ENCODE measurements at regions not wholly inside any gene's neighbourhood (a gene's known extent, or its start where the extent isn't known, plus 50 kb on each side); places are given as distances from the start of the nearest gene placed in this dataset.

DNA sequence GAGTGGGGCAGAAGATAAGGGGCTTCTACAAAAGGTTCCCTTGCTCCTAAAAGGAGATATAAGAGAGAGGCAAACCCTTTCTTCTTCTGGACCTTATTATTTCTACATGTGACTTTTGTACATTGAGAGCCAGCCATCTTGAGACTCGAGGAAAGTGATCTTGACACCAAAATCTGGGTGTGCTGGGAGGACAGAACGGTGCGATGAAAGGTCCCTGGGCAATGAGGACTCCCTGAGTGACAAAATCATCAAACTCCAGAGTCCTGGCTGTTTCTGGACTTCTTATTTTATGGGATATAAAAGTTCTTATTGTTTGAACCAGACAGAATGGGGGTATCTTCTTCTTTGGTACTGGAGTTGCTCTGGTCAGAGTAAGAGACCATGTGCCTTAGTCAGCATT lies 411.0 kb downstream of the ZNF536 start:
- DNase-seq (ENCODE audit: low read depth), result no peak

GRCh38 chr19:30781519-30781918 lies 409.3 kb downstream of the ZNF536 start:
- no peak for DNase-seq (ENCODE audit: low read depth)

GRCh38 chr19:30781047-30781446 lies 408.9 kb downstream of the ZNF536 start:
- DNase-seq (ENCODE audit: low read depth), result no peak

DNA sequence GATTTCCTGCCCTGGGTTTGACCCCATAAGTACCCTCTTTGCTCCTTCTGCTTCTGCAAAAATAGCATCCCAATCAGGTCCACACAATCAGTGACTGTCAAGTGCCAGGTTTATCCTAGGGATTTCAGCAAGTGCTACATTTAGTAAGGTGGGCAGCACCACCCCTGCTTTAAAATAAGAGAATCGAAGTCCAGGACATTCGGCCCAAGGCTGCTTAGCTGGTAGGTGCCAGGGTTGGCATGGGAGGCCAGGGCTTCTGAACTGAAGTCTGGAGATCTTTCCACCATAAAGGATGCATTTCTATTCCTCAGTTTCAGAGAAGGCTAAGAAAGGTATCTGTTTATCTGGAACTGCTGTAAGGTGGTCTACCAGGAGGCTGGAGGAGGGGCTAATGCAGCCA lies 408.3 kb downstream of the ZNF536 start:
- no peak for DNase-seq (ENCODE audit: low read depth)

- no peak for DNase-seq (ENCODE audit: low read depth)
These were observed 407.8 kb downstream of the ZNF536 start for GRCh38 chr19:30780032-30780431.

GRCh38 chr19:30778961-30779715 lies 407.0 kb downstream of the ZNF536 start:
- no peak for DNase-seq (ENCODE audit: low read depth)

DNA sequence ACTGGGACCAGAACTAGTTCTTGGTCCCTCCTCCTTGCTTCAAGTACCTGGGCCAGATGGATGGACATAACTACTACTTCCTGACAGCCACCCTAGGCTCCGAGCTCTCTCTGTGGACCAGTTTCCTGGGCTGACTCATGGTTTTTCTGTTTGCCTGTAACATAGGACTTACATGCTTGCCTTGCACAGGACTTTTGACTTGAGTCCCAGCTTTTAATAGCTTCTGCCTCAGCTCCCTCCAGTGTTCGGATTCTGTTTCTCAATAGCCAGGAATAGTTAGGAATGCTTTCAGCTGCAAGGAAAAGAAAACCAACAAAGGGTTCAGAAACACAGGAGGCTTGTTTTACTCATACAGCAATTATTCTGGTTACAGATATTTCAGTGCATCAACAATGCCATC lies 405.9 kb downstream of the ZNF536 start:
- DNase-seq (ENCODE audit: low read depth), result no peak

DNA sequence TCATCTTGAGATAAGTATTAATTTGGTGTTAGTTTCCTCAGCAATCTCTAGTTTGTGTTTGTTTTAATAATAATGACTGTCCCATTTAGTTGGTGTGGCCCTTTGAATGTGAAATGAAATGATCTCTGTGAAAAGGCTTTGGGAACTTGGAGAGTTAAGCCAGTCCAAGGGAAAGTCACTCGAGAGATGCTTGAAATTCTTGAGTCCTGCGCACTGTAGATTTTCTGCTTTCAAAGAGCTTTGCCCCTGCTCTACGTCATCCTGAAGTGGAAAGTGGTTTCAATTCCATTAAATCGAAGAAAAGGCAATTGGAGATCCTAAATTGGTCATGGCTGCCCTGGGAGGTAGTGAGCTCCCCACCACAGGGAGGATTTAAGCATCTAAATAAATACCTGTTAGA lies 403.8 kb downstream of the ZNF536 start:
- no peak for DNase-seq (ENCODE audit: low read depth)

DNA sequence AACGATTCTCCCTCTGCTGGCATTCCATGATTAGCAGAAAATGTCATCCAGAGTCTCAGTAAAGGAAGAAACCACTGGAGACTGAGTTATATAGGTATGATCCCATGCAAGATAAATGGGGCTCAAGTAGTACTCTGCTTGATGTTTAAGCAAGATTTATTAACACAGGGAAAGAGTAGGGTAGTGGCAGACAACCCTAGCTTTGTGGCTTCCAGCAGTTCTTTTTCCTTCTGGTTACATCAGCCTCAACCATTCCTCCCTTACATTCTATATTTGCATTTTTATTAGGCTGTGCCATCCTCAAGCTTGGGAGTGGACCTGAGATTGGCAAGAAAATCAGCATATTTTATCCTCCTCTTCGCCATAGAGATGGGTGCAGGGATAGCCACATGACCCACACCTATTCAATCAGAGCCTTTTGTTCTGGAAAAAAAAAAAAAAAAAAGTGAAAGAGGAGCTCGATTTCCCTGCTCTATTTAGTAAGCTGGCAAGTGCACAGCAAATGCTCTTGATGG lies 402.1 kb downstream of the ZNF536 start:
- DNase-seq (ENCODE audit: low read depth), result no peak

GRCh38 chr19:30762651-30763050 lies 390.5 kb downstream of the ZNF536 start:
- DNase-seq (ENCODE audit: low read depth), result no peak

GRCh38 chr19:30760014-30760413 lies 387.8 kb downstream of the ZNF536 start:
- DNase-seq (ENCODE audit: low read depth), result no peak

GRCh38 chr19:30757837-30758617 lies 385.8 kb downstream of the ZNF536 start:
- DNase-seq (ENCODE audit: low read depth), result no peak

DNA sequence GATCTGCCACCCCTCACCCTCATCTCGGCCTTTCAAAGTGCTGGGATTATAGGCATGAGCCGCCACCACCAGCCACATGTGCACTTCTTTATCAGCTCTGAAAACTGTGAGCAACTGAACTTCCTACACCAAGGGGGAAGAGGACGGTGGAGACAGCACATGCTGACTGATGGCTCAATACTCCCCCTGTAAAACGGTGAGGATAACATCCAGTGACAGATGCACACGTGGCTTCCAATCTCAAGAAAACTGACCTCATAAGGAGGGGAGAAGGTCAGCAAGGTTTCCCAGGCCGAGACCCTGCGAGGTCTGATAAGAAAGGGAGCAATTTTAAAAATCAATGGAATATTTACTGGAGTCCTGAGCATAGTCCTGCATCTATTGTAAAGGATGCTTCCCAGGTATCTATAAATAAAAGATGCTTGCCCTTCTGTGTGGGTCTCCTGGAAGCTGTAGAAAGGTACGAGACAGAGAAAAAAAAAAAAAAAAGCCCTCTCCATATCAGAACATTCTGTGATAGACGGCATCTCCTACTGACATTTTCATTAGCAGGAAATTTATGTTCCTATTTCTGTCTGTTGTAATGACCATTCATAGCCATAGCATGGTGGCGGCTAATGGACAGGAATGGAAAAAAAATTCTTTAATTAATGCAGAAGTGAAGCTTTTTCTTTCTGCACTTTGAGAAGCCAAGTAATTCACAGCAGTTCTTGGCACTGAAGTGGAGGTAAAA lies 385.1 kb downstream of the ZNF536 start:
- no peak for DNase-seq (ENCODE audit: low read depth)

DNA sequence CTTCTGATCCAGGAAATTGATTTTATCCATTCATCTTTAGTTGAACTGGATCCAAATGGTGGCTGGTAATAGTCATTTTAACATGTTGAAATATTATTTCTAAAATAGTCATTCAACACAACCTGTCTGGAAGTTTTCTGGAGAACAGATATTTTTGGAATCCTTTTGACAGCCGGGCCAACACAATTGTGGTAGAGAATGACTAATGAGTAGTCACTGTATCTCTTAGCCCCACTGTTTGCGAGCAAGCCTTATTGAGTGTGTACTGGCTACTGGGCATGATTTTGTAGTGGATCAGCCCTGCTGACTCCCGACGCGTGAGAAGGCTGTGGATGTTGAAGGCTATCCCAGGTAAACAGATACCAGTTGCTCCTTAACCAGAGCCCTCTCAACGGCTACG lies 383.4 kb downstream of the ZNF536 start:
- DNase-seq (ENCODE audit: low read depth), result no peak

- no peak for DNase-seq (ENCODE audit: low read depth)
These were observed 382.0 kb downstream of the ZNF536 start for GRCh38 chr19:30754162-30754561.

- no peak for DNase-seq (ENCODE audit: low read depth)
These were observed 380.7 kb downstream of the ZNF536 start for GRCh38 chr19:30752876-30753275.

DNA sequence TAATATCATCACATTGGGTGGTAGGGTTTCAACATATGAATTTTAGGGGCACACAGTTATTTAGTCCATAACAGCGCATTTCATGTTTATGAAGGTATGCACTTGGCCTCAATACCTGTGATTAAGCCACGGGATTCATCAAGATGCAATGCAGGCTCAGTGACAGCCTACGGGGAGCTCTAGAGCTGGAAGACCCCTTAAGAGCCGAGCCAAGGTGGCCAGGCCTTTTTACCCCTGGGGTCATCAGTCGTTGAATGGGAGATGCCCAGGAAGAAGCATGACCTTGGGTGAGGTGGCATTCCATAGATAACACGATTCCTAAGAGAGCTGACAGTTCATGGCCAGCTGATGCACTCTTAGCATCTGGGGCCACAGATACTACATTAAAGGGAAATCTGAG lies 380.0 kb downstream of the ZNF536 start:
- no peak for DNase-seq (ENCODE audit: low read depth)

DNA sequence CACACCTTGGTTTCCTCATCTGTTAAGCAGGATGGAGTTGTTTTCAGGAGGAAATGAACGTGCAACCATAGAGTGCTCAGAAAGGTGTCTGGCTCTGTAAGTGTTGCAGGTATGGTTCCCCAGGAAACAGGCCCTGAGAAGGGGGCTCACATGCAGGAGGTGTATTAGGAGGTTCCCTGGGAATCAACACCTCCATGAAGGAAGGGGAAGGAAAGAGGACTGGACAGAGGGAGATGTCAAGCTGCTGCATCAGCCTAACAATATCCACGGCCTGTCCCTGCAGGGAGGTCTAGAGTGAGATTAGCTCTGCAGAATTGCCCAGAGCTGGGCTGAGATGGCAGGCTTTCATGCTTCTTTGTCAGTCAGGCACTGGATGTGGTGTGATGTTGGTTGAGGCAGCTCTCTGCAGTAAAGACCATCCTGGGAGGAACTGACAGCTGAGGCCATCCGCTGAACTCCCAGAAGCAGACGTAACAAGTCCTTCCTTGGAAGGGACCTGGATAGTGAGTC lies 373.3 kb downstream of the ZNF536 start:
- DNase-seq (ENCODE audit: low read depth), result no peak

- DNase-seq (ENCODE audit: low read depth), result no peak
These were observed 372.7 kb downstream of the ZNF536 start for GRCh38 chr19:30744741-30745475.

DNA sequence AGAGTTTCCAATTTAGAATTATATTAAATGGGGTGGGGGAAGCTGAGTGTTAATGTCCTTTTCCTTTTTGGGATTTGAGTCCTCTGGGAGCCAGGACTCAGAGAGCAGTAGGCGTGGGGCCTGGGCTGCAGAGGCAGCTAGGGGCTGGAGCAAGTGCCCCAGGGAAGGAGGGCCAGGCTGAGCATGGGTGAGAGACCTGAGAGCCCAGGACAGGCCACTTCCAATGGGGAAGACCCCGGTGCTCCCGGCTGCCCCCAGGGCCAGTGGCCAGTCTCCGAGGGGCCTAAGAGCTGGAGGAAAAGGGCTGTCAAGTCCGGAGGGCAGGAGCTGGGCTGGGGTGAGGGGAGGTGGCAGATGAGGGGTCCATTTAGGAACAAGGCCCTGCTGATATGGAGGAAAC lies 371.5 kb downstream of the ZNF536 start:
- DNase-seq (ENCODE audit: low read depth), result no peak

DNA sequence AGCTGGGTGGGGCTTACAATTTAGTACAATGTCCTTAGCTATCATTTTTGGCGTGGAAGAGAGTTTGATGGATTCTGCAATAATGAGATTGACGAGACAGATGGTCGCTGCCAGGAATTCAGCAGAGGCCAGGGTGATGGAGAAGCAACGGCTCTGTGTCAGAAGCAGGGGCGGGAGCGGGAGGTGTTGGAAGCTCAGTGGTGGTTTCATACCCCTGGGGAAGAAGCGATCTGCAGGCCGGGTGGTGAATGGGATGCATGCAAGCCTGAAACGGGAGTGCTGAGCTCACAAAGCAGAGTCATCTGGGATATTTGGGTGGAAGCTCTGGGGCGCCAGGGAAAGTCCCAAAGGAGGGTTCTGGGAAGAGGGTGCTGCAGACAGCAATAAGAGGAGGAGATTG lies 370.8 kb downstream of the ZNF536 start:
- DNase-seq (ENCODE audit: low read depth), result no peak

- no peak for DNase-seq (ENCODE audit: low read depth)
These were observed 370.3 kb downstream of the ZNF536 start for GRCh38 chr19:30742406-30742938.
